SK-N-SH treated with all-trans-retinoic acid at 6 μM for 48 hours (cell line): ENCODE measurements at regions not wholly inside any gene's neighbourhood (a gene's known extent, or its start where the extent isn't known, plus 50 kb on each side); places are given as distances from the start of the nearest gene placed in this dataset.

ENCODE experiments used
- ATAC-seq: fragments of 200-7000 bp; cut with Tn5 transposase; 3 replicates; pipeline ENCODE4 v1.9.1; 2020; ENCODE audit warnings: mild to moderate bottlenecking, moderate library complexity
- ARNTL ChIP-seq: fragments of 450-650 bp; formaldehyde crosslinking; IDR thresholded peaks from 2 replicates; pipeline ENCODE4 v1.5.0; 2020; ENCODE audit warnings: low read depth, mild to moderate bottlenecking, moderate library complexity, borderline replicate concordance
- BACH2 ChIP-seq: fragments of 250-450 bp; sonication (Bioruptor Pico); IDR thresholded peaks from 2 replicates; pipeline ENCODE4 v1.9.0; 2021; ENCODE audit warnings: mild to moderate bottlenecking, borderline replicate concordance
- CREB5 ChIP-seq: fragments of 250-450 bp; sonication (Bioruptor Pico); IDR thresholded peaks from 2 replicates; pipeline ENCODE4 v1.5.1; 2020; ENCODE audit warnings: low read depth, mild to moderate bottlenecking, moderate library complexity
- CSDC2 ChIP-seq: fragments of 250-450 bp; sonication (Bioruptor Pico); IDR thresholded peaks from 2 replicates; pipeline ENCODE4 v1.5.0; 2020; ENCODE audit warnings: mild to moderate bottlenecking, moderate library complexity
- ESRRG ChIP-seq: fragments of 250-450 bp; sonication (Bioruptor Pico); IDR thresholded peaks from 2 replicates; pipeline ENCODE4 v1.6.1; 2021; ENCODE audit warnings: mild to moderate bottlenecking
- GLIS3 ChIP-seq: fragments of 250-450 bp; sonication (Bioruptor Pico); IDR thresholded peaks from 2 replicates; pipeline ENCODE4 v1.5.0; 2020; ENCODE audit warnings: mild to moderate bottlenecking, moderate library complexity
- ISL1 ChIP-seq: fragments of 250-450 bp; sonication (Bioruptor Pico); IDR thresholded peaks from 2 replicates; pipeline ENCODE4 v2.1.2; 2022; ENCODE audit warnings: mild to moderate bottlenecking, moderate library complexity
- OSR1 ChIP-seq: fragments of 250-450 bp; sonication (Bioruptor Pico); IDR thresholded peaks from 2 replicates; pipeline ENCODE4 v1.8.0; 2022; ENCODE audit warnings: moderate library complexity, mild to moderate bottlenecking, inconsistent platforms
- RARB ChIP-seq: fragments of 250-450 bp; sonication (Bioruptor Pico); IDR thresholded peaks from 2 replicates; pipeline ENCODE4 v1.8.0; 2021; ENCODE audit warnings: mild to moderate bottlenecking, moderate library complexity
- SNAI2 ChIP-seq: fragments of 250-450 bp; sonication (Bioruptor Pico); IDR thresholded peaks from 2 replicates; pipeline ENCODE4 v1.5.0; 2020; ENCODE audit warnings: mild to moderate bottlenecking, moderate library complexity
- TOX ChIP-seq: fragments of 250-450 bp; sonication (Bioruptor Pico); IDR thresholded peaks from 2 replicates; pipeline ENCODE4 v1.8.0; 2021; ENCODE audit warnings: mild to moderate bottlenecking, moderate library complexity, borderline replicate concordance
- ZC3H10 ChIP-seq: fragments of 250-450 bp; sonication (Bioruptor Pico); IDR thresholded peaks from 2 replicates; pipeline ENCODE4 v1.5.1; 2021; ENCODE audit warnings: mild to moderate bottlenecking, moderate library complexity
- ZFP3 ChIP-seq: fragments of 250-450 bp; sonication (Bioruptor Pico); IDR thresholded peaks from 2 replicates; pipeline ENCODE4 v1.5.0; 2020; ENCODE audit warnings: mild to moderate bottlenecking, moderate library complexity
- ZFP30 ChIP-seq: fragments of 450-650 bp; formaldehyde crosslinking; IDR thresholded peaks from 2 replicates; pipeline ENCODE4 v1.5.0; 2022; ENCODE audit warnings: mild to moderate bottlenecking, moderate library complexity
- ZNF565 ChIP-seq: fragments of 450-650 bp; formaldehyde crosslinking; conservative IDR thresholded peaks from 2 replicates; pipeline ENCODE4 v1.5.0; 2020; ENCODE audit warnings: low read depth, mild to moderate bottlenecking, moderate library complexity
- ZNF70 ChIP-seq: fragments of 450-650 bp; formaldehyde crosslinking; IDR thresholded peaks from 2 replicates; pipeline ENCODE4 v1.5.0; 2020; ENCODE audit warnings: mild to moderate bottlenecking, moderate library complexity
- ZNF8 ChIP-seq: fragments of 450-650 bp; formaldehyde crosslinking; IDR thresholded peaks from 2 replicates; pipeline ENCODE4 v1.5.0; 2020; ENCODE audit warnings: mild to moderate bottlenecking, moderate library complexity
- TF ChIP-seq, protein P1 (sequence below): fragments of 250-450 bp; sonication (Bioruptor Pico); IDR thresholded peaks from 2 replicates; pipeline ENCODE4 v1.8.0; 2021; ENCODE audit warnings: low read depth, mild to moderate bottlenecking, moderate library complexity, borderline replicate concordance
- TF ChIP-seq, protein P2 (sequence below): fragments of 250-450 bp; sonication (Bioruptor Pico); IDR thresholded peaks from 2 replicates; pipeline ENCODE4 v1.8.0; 2020; ENCODE audit warnings: mild to moderate bottlenecking, moderate library complexity, borderline replicate concordance
- TF ChIP-seq, protein P3 (sequence below): fragments of 250-450 bp; sonication (Bioruptor Pico); IDR thresholded peaks from 2 replicates; pipeline ENCODE4 v1.5.0; 2020; ENCODE audit warnings: mild to moderate bottlenecking, moderate library complexity
- TF ChIP-seq, protein P4 (sequence below): fragments of 250-450 bp; sonication (Bioruptor Pico); IDR thresholded peaks from 2 replicates; pipeline ENCODE4 v1.5.1; 2021; ENCODE audit warnings: mild to moderate bottlenecking, moderate library complexity

DNA sequence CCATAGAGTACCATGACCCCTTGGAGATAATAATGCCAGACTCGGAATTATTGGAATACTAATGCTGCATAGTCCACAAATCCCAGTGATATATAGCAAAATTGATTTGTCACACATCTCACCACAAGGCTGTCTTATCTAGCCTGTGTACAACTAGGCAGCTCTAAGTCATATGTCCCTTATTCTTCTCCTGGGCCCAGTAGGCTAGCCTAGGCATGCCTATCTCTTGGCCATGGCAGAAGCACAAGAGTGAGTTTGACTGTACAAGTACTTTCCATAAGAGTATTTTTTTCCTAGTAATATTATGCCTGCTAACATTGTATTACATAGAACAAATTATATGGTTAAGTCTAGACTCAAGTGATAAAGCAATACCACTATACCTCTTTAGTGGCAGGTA lies 1122.1 kb upstream of the SEL1L start:
- ATAC-seq, result no peak

GRCh38 chr14:82657186-82657675 lies 1123.6 kb upstream of the SEL1L start:
- no peak for TF ChIP-seq OSR1
- no peak for ATAC-seq

More for the DNA sequence above, 1122.1 kb upstream of the SEL1L start:
- TF ChIP-seq, protein P1, sequence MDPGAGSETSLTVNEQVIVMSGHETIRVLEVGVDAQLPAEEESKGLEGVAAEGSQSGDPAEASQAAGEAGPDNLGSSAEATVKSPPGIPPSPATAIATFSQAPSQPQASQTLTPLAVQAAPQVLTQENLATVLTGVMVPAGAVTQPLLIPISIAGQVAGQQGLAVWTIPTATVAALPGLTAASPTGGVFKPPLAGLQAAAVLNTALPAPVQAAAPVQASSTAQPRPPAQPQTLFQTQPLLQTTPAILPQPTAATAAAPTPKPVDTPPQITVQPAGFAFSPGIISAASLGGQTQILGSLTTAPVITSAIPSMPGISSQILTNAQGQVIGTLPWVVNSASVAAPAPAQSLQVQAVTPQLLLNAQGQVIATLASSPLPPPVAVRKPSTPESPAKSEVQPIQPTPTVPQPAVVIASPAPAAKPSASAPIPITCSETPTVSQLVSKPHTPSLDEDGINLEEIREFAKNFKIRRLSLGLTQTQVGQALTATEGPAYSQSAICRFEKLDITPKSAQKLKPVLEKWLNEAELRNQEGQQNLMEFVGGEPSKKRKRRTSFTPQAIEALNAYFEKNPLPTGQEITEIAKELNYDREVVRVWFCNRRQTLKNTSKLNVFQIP (CRISPR knock-in tag), result no peak
- TF ChIP-seq ARNTL, result no peak
- TF ChIP-seq CSDC2 (CRISPR knock-in tag), result no peak
- no peak for TF ChIP-seq GLIS3 (CRISPR knock-in tag)
- no peak for TF ChIP-seq TOX (CRISPR knock-in tag)
- TF ChIP-seq, protein P2, sequence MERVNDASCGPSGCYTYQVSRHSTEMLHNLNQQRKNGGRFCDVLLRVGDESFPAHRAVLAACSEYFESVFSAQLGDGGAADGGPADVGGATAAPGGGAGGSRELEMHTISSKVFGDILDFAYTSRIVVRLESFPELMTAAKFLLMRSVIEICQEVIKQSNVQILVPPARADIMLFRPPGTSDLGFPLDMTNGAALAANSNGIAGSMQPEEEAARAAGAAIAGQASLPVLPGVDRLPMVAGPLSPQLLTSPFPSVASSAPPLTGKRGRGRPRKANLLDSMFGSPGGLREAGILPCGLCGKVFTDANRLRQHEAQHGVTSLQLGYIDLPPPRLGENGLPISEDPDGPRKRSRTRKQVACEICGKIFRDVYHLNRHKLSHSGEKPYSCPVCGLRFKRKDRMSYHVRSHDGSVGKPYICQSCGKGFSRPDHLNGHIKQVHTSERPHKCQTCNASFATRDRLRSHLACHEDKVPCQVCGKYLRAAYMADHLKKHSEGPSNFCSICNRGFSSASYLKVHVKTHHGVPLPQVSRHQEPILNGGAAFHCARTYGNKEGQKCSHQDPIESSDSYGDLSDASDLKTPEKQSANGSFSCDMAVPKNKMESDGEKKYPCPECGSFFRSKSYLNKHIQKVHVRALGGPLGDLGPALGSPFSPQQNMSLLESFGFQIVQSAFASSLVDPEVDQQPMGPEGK (CRISPR knock-in tag), result no peak
- TF ChIP-seq OSR1, result no peak
- TF ChIP-seq, all 23 proteins: peak for 0

DNA sequence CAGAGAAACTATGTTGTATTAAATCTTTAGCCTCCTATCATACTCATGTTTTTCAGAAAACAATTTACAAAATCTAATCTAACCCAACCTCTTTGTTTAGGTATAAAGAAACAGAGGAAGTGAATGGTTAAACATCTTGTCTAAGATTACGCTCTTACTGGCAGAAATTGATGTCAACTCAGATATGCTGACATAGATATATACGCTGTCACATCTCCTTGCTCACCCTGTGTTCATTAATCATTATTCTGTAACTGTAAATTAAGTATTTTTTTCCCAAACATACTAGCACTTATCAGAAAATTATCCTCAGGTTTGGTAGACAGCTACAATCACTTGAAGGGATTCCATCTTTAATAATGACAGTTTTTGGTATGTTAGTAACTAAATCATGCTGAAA lies 1127.6 kb upstream of the SEL1L start:
- TF ChIP-seq TOX (CRISPR knock-in tag), result no peak
- no peak for TF ChIP-seq SNAI2 (CRISPR knock-in tag)
- TF ChIP-seq GLIS3 (CRISPR knock-in tag), result no peak
- TF ChIP-seq ZFP3 (CRISPR knock-in tag), result no peak
- TF ChIP-seq, protein P1 (CRISPR knock-in tag), result no peak
- no peak for TF ChIP-seq CREB5
- TF ChIP-seq OSR1, result no peak
- no peak for ATAC-seq

- no peak for ATAC-seq
- TF ChIP-seq BACH2 (CRISPR knock-in tag), result no peak
- no peak for TF ChIP-seq TOX (CRISPR knock-in tag)
- TF ChIP-seq ZFP30 (CRISPR knock-in tag), result no peak
- no peak for TF ChIP-seq ESRRG (CRISPR knock-in tag)
- TF ChIP-seq GLIS3 (CRISPR knock-in tag), result no peak
- TF ChIP-seq ZNF70, result no peak
- TF ChIP-seq OSR1, result no peak
- no peak for TF ChIP-seq ZNF565 (CRISPR knock-in tag)
- TF ChIP-seq RARB, result no peak
- no peak for TF ChIP-seq ZNF8 (CRISPR knock-in tag)
- TF ChIP-seq, all 23 proteins: peak for 0
Observed at GRCh38 chr14:82667006-82667405, 1133.4 kb upstream of the SEL1L start.

GRCh38 chr14:82667501-82667900 lies 1133.8 kb upstream of the SEL1L start:
- ATAC-seq, result no peak
- TF ChIP-seq, protein P3, sequence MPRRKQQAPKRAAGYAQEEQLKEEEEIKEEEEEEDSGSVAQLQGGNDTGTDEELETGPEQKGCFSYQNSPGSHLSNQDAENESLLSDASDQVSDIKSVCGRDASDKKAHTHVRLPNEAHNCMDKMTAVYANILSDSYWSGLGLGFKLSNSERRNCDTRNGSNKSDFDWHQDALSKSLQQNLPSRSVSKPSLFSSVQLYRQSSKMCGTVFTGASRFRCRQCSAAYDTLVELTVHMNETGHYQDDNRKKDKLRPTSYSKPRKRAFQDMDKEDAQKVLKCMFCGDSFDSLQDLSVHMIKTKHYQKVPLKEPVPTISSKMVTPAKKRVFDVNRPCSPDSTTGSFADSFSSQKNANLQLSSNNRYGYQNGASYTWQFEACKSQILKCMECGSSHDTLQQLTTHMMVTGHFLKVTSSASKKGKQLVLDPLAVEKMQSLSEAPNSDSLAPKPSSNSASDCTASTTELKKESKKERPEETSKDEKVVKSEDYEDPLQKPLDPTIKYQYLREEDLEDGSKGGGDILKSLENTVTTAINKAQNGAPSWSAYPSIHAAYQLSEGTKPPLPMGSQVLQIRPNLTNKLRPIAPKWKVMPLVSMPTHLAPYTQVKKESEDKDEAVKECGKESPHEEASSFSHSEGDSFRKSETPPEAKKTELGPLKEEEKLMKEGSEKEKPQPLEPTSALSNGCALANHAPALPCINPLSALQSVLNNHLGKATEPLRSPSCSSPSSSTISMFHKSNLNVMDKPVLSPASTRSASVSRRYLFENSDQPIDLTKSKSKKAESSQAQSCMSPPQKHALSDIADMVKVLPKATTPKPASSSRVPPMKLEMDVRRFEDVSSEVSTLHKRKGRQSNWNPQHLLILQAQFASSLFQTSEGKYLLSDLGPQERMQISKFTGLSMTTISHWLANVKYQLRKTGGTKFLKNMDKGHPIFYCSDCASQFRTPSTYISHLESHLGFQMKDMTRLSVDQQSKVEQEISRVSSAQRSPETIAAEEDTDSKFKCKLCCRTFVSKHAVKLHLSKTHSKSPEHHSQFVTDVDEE (CRISPR knock-in tag), result no peak
- TF ChIP-seq ZNF8 (CRISPR knock-in tag), result no peak
- TF ChIP-seq, protein P4, sequence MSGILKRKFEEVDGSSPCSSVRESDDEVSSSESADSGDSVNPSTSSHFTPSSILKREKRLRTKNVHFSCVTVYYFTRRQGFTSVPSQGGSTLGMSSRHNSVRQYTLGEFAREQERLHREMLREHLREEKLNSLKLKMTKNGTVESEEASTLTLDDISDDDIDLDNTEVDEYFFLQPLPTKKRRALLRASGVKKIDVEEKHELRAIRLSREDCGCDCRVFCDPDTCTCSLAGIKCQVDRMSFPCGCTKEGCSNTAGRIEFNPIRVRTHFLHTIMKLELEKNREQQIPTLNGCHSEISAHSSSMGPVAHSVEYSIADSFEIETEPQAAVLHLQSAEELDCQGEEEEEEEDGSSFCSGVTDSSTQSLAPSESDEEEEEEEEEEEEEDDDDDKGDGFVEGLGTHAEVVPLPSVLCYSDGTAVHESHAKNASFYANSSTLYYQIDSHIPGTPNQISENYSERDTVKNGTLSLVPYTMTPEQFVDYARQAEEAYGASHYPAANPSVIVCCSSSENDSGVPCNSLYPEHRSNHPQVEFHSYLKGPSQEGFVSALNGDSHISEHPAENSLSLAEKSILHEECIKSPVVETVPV (CRISPR knock-in tag), result no peak
- TF ChIP-seq, protein P2 (CRISPR knock-in tag), result no peak
- no peak for TF ChIP-seq BACH2 (CRISPR knock-in tag)
- TF ChIP-seq CSDC2 (CRISPR knock-in tag), result no peak
- TF ChIP-seq ZC3H10, result no peak
- no peak for TF ChIP-seq ISL1
- TF ChIP-seq ARNTL, result no peak
- no peak for TF ChIP-seq SNAI2 (CRISPR knock-in tag)
- TF ChIP-seq ESRRG (CRISPR knock-in tag), result no peak
- no peak for TF ChIP-seq ZFP30 (CRISPR knock-in tag)
- no peak for TF ChIP-seq ZNF565 (CRISPR knock-in tag)
